ENCODE measurements at regions not wholly inside any gene's neighbourhood (a gene's known extent, or its start where the extent isn't known, plus 50 kb on each side); places are given as distances from the start of the nearest gene placed in this dataset.

GRCh38 chr11:122375687-122376399, 259.8 kb upstream of the BLID start:
- Mint-ChIP-seq H3K4me3 (no peak overlapping the region), H3K27me3 (no peaks in the 10 kb centered on the region), H3K36me3 (peaks cover 5% of the 10 kb centered on the region), H3K27ac (no peak overlapping the region), H3K9me3 (no peaks in the 10 kb centered on the region), H3K4me1 (ENCODE audit: unreplicated experiment) (no peaks in the 10 kb centered on the region)
- DNase-seq (ENCODE audit: extremely low spot score, unreplicated experiment): no peak
- TF ChIP-seq CTCF (conservative IDR thresholded peaks at IDR 0.05): no peak

GRCh38 chr11:122368796-122369195, 252.8 kb upstream of the BLID start:
- no peaks in the 10 kb centered on the region for H3K9me3 Mint-ChIP-seq
- peaks cover 33% of the 10 kb centered on the region for H3K4me1 Mint-ChIP-seq (ENCODE audit: unreplicated experiment)
- no peak overlapping the region for H3K4me3 Mint-ChIP-seq
- no peak for DNase-seq (ENCODE audit: extremely low spot score, unreplicated experiment)
- no peak for TF ChIP-seq CTCF (conservative IDR thresholded peaks at IDR 0.05)
- no peak overlapping the region for H3K27ac Mint-ChIP-seq
- H3K27me3 Mint-ChIP-seq: no peaks in the 10 kb centered on the region
- H3K36me3 Mint-ChIP-seq: no peaks in the 10 kb centered on the region

- Mint-ChIP-seq H3K4me3 (peak overlapping the region; percentile 70), H3K4me1 (ENCODE audit: unreplicated experiment) (peaks cover 36% of the 10 kb centered on the region), H3K27me3 (no peaks in the 10 kb centered on the region), H3K27ac (peak overlapping the region; percentile 71), H3K9me3 (no peaks in the 10 kb centered on the region), H3K36me3 (no peaks in the 10 kb centered on the region)
- no peak for TF ChIP-seq CTCF (conservative IDR thresholded peaks at IDR 0.05)
- no peak for DNase-seq (ENCODE audit: extremely low spot score, unreplicated experiment)
Observed at GRCh38 chr11:122367809-122368231, 251.8 kb upstream of the BLID start.

- Mint-ChIP-seq H3K36me3 (no peaks in the 10 kb centered on the region), H3K27ac (peak overlapping the region; percentile 9), H3K9me3 (peaks cover 7% of the 10 kb centered on the region), H3K27me3 (no peaks in the 10 kb centered on the region), H3K4me3 (peak overlapping the region; percentile 40), H3K4me1 (ENCODE audit: unreplicated experiment) (peaks cover 36% of the 10 kb centered on the region)
- no peak for DNase-seq (ENCODE audit: extremely low spot score, unreplicated experiment)
- TF ChIP-seq CTCF (conservative IDR thresholded peaks at IDR 0.05): no peak
Observed at GRCh38 chr11:122365610-122366360, 249.8 kb upstream of the BLID start.

GRCh38 chr11:122363296-122363695, 247.3 kb upstream of the BLID start:
- Mint-ChIP-seq H3K9me3 (peaks cover 10% of the 10 kb centered on the region), H3K27ac (peak overlapping the region; percentile 30), H3K36me3 (no peaks in the 10 kb centered on the region), H3K4me1 (ENCODE audit: unreplicated experiment) (peaks cover 48% of the 10 kb centered on the region), H3K4me3 (no peak overlapping the region), H3K27me3 (no peaks in the 10 kb centered on the region)
- no peak for TF ChIP-seq CTCF (conservative IDR thresholded peaks at IDR 0.05)
- DNase-seq (ENCODE audit: extremely low spot score, unreplicated experiment): no peak

All from type B pancreatic cell (in vitro differentiated cells).